SK-N-DZ (cell line): ENCODE measurements at regions not wholly inside any gene's neighbourhood (a gene's known extent, or its start where the extent isn't known, plus 50 kb on each side); places are given as distances from the start of the nearest gene placed in this dataset.
A peak's percentile ranks its signal among the peaks of the same experiment; 100 is the strongest.
"Not testable (repeated sequence)": the region's sequence is repeated elsewhere in the genome, so short reads cannot be mapped to it uniquely, and the experiment has no call there.

Experiments used
- DNase-seq: peaks from one replicate; pipeline ENCODE4 v3.0.0-alpha.2; 2015; ENCODE audit warnings: low spot score

DNA sequence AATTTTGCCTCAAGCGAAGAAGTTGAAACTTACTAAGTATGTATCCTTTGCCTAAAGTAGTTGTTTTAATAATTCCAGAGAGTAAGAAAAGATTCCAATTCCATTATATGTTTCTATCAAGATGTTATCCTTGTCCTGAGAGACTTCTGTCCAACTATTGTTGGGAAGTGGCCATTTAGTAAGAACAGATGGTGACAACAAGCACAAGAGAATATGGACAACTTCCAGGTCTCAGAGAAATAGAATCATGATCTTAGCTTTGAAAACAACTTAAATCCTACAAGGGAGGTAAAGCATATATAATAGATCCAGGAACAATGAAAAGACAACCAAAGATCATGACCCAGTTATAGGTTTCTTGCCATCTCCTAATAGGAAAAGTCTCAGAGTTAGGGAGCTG is 486.6 kb upstream of the PCDH10 start:
- no peak for DNase-seq

DNA sequence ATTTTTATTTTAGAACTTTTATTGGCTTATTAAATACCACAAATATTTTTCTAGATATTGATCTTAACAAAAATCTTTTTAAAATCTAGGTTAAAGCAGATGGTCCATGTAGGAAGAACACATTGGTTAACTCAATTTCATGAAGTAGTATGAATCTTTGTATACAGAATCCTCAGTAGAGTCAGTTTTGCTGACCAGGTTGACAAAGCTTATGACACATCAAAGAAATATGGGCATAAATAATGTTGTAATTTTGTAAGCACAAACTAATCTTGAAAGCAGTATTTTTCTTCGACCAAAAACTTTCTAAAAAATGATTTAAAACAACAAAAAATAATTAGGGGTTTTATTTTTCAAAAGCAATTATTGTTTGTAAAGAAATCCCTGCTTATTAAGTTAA is 479.3 kb upstream of the PCDH10 start:
- DNase-seq: no peak

DNA sequence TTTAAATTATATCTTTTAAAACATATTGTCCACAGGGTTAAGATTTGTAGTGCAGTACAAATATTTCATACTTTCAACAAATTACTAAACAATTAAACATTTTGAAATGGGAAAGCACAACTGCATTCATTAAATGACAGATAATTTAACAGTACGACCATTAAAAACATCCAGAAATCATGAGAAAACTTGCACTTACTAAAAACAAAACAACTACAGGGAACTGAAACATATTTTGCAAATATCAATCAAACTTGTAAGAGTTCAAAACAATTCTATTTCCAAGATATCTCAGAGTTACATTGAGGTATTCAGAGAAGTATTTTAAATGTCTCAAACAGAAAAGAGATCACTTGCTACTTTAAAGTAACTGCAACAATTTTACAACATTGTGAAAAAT is 478.5 kb upstream of the PCDH10 start:
- no peak for DNase-seq

DNA sequence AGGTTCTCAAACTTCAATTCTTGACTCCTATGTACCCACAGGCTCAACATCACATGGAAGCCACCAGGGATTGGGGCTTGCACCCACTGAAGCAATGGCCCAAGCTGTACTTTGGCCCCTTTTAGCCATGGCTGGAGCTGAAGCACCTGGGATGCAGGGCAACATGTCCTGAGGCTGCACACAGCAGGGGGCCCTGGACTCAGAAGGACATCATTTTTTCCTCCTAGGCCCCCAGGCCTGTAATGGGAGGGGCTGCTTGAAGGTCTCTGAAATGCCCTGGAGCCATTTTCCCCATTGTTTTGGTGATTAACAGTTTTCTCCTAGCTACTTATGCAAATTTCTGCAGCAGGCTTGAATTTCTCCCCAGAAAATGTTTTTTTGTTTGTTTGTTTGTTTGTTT is 465.1 kb upstream of the PCDH10 start:
- DNase-seq: no peak

DNA sequence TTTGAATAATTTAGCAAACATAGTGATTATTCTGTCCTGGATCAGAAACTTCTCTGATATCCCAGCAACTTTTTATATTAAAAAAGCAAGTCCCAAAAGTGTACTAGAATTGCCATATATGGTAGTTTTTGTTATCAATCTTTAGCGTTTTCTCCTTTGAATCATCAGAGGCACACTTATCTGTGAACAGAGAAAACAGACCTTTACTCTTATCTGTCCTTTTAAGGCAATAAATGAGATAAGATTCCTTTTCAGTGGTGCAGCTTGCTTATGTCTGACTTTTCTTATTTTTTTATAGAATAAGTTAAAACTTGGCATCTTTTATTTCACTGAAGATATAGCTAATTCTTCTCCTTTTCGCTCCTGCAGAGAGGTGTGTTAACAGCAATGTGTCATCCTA is 458.1 kb upstream of the PCDH10 start:
- peak; percentile 49 for DNase-seq

DNA sequence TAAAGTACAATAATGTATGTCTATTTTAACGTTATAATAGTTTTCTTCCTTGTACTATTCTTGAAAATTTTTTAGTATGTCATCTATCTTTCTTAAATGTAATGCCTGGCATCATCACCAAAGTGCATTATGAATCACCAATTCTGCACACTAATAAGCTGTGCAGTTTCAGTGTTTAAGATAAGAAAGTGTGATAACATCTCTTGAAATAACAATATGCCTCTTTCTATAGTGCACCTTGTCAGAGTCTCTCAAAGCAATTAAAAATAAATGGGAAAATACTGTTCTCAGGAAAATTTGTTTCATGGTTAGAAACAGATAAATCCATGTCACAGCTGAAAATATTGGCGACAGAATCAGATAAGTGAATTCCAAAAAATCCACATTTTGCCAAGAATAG is 457.4 kb upstream of the PCDH10 start:
- peak; percentile 76 for DNase-seq

DNA sequence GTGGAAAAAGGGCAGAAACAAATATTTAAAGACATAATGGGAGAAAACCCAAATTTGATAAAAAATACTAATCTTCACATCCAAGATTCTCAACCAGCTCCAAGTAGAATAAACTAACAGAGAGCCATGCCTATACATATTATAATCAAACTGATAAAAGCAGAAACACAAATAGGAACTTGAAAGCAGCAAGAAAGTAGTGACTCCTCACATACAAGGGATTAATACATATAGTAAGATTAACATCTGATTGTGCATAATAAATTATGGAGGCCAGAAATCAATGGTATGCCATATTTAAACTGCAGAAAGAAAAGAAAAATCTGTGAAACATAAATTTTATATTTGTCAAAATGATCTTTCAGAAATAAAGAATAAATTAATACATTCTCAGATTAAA is 454.3 kb upstream of the PCDH10 start:
- DNase-seq: no peak

DNA sequence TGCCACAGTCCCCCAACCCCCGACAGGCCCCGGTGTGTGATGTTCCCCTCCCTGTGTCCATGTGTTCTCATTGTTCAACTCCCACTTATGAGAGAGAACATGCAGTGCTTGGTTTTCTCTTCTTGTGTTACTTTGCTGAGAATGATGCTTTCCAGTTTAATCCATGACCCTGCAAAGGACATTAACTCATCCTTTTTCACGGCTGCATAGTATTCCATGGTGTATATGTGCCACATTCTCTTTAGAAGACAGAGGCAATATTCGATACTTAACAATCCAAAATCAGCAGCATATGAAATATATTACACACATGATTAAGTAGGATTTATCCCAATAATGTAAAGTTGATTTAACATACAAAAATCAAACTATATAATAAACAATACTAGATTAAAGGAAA is 451.6 kb upstream of the PCDH10 start:
- not testable (repeated sequence) for DNase-seq

DNA sequence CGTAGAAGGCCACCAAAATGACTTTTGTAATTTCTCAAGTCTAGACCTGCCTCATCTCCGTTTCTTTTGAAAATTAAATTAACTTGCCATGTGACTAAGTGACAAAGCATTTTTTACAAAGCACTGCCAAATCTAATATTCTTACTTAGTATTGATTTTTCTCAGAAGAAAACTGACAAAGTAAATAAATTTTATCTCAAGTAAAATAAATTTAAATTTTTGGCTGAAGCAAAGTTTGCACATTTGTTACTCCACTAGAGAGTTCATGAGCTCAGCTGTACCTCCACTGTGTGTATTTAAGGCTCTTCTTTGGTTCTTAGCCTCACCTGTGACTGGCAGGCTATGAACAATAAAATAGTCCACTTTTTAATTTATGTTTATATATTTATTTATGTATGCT is 441.1 kb upstream of the PCDH10 start:
- no peak for DNase-seq

DNA sequence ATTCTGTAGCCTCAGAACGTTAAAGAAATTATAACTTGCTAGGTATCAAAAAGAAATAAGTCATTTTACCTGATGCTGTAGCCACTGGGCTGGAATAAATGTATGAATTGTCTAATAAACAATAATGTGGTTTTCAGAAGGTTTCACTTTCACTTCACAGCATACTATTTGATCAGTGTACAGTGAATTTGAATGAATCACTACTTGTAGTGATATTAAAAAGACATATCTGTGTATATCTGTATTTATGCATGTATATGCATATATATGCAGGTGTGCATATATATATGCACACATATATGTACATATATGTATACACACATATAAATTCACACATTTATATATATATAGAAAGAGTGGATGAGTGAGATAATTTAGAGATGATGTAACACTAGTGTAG is 440.0 kb upstream of the PCDH10 start:
- DNase-seq: no peak

DNA sequence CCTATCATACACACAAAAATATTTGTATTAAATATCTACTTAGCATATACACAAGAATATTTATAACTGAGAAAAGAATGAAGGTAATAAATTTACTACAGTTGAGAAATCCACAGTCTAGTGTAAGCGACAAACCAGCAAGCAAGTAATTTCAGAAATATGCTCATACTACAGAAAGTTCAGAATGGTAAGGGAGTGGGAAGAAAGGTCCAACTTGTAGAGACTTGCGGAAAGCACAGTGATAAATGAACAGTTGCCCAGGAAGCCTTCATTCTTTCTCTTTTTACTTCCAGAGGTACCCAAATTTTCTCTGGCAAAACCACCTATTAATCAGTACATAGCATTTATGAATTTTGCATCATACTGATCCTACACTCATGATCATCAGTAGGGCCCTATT is 438.1 kb upstream of the PCDH10 start:
- DNase-seq: no peak

DNA sequence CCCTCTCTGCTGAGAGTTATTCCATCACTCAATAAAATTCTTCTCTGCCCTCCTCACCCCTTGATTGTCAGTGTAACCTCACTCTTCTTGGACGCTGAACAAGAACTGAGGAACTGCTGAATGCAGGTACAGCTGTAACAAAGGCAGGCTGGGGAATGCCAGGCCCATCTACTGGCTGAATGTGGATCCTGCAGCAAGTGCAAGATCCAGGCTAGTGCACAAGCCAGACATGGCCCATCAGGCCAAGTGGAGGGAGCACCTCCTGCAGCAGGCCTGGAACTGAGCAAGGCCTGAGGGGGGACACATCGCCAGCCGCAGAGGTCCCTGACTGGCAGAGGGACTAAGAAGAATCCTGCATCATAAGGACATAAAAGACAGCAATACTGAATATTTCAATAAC is 411.8 kb upstream of the PCDH10 start:
- no peak for DNase-seq

DNA sequence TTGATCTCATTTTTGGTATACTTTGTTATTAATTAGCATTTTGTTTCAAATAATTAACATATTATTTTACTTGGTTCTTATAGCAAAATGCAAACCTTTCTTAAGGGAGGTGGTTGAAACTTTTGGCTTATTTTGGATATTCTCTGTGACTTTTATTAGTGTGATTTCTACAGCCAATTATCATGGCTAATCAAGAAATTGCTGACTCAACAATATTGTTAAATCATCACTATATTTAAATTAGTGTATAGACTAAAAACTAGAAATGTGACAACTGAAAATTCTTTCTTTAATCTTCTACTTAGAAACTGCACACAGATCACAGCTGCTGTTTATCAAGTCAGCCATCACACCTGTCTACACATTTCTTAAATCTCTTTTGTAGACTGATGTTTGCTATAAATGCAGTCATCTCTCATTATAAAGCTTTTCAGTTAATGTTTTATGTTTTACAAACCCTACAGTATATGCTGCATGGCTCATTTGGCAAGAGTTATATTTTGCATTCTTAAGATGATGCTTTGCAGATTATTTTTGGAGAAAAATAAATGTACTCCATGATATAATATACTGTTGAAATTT is 389.8 kb upstream of the PCDH10 start:
- no peak for DNase-seq

DNA sequence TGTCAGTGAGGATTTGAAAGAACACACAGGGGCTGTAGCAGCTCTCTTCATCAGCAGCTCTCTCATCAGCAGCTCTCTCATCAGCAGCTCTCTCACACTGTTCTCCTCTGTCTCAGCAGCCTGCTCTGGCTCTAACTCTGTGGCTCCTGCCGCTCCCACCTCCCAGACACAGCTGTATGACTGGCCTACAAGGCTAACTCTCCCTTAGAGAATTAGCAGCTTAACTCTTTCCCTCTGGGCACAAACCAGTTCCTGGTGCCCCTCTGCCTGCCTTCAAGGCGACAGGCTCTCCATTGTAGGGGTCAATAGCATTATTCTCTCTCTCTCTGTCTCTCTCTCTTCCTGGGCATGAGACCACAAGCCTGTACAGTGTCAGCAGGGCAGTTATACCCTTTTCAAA is 385.6 kb upstream of the PCDH10 start:
- no peak for DNase-seq

DNA sequence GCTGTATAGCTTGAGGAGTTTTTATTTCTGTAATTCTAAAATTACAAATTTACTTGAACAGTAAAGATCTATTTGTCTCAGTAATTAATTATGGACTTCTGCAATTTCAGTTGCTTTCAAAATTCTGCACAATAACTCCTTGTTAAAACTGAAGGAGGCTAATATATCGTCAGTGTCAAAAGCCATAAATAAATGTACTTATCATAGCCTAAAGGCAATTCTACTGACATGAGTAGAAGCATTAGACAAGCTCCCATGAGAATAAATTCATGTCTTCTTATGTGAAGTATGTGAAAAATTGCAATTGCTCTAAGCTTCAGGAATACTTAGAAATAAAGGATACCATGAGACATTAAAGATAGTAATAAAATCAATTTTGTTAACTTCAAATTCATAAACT is 381.2 kb upstream of the PCDH10 start:
- DNase-seq: no peak

DNA sequence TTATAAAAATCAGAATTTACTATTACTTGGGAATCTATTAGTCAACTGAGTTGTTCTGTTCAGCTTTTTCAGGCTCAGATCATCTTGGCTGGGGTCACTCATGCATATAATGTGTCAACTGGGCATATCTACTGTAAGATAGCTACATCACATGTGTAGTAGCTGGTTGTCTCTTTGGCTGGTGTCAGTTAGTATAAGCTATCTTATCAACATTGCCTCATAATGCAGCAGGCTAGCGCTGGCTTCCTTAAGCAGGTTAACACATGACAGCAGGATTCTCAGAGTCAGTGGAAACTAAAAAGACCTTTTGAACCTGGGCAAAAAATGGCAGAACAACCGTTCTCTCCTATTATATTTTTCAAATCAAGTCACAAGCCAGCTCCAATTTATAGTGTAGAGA is 378.3 kb upstream of the PCDH10 start:
- peak; percentile 28 for DNase-seq

DNA sequence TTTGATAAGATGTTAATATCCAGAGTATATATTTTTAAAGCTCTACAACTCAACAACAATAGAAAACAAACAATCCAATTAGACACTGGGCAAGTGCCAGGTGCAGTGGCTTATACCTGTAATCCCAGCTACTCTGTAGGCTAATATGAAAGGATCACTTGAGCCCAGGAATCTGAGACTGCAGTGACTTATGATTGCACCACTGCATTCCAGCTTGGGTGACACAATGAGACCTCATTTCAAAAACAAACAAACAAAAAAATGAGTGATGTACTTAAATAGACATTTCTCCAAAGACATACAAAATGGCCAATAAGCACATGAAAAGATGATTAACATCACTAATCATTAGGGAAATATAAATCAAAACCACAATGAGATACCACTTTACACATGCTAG is 356.8 kb upstream of the PCDH10 start:
- no peak for DNase-seq

DNA sequence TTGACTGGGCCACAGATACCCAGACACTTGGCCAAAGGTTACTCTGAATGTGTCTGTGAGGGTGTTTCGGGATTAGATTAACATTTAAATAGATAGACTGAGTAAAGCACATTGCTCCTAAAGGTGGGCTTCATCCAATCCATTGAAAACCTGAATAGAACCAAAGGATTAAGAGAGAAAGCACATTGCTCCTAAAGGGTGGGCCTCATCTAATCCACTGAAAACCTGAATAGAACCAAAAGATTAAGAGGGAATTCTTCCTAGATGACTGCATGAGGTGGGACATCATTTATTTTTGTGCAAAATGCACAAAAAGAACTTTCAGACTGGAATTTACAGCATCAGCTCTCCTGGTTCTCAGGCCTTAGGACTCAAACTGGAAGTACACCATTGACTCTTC is 351.2 kb upstream of the PCDH10 start:
- DNase-seq: no peak

DNA sequence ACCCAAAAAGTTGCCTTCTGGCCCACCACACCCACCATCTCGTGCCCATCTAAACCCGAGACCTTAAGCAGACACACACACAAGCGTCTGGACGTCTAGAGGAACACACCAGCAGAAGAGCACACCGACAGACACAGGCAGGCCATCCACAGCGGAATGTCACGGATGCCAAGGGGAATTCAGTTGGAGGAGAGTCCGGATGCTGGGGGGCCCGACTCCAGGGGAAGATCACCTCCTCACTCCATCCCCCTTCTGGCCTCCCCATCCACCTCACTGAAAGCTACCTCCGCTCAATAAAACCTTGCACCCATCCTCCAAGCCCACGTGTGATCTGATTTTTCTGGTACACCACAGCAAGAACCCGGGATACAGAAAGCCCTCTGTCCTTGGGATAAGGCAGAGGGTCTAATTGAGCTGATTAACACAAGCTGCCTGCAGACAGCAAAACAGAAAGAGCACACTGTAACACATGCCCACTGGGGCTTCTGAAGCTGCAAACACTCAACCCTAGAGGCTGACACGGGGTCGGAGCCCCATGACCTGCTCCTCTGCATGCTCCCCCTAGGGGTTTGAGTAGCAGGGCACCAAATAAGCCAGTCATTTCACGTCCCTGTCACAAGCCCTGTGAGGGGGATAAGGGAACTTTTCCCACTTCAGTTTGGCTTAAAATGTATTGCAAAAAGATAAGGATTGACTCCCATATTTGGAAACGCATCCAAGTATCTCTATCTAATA is 339.6 kb upstream of the PCDH10 start:
- DNase-seq: peak; percentile 48

DNA sequence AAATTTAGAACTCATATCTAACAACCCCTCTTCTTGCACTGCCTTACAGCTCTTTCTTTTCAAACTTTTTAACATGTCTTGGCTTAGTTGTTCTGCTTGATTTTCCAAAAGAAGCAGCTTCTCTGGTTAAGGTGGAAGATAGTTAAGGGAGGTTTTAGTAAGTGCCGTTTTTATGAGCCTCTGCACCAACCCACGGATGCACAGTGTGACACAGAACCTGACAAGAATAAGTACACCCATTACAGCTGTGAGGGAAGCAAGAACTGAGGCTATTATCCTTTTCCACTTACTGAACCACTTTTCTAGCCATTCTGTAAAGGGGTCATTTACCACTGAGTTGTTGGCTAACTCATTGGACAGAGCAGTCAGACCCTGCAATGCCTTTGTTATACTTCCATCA is 336.0 kb upstream of the PCDH10 start:
- not testable (repeated sequence) for DNase-seq

DNA sequence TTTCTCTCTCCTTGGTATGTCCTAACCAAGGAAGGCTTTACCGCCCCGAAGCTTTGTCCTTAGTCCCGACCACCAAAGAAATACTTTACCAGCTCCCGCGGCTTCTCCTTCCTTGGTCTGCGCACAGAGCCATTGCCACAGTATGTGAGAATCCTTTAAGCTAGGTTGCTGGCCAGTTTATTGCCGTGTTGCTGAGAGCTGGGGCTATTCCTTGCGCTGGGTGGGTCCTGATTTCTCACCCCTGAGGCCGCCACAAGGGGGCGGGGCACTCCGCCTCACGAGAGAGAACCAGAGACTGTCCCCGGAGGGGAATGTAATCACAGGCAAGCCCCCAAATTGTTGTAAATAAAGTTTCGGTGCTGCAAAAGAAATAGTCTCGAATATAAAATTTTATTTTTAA is 331.0 kb upstream of the PCDH10 start:
- DNase-seq: no peak

DNA sequence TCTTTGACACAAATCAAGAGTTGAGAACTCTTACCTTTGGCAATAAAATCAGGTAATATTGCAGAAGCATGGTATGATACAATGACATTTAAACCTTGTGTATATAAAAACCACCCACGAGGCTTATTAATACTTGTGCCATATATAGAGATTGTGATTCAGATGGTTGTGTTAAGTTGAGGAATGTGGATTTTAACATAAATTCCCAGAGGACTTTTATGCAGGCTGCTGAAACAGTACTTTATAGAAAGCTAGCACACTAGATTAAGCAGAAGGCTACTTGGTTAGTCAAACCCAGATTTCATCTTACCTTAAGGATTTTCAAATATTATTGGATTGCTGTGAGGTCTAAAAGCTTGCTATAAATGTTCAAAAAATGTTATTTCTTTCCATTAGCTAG is 325.7 kb upstream of the PCDH10 start:
- DNase-seq: no peak

DNA sequence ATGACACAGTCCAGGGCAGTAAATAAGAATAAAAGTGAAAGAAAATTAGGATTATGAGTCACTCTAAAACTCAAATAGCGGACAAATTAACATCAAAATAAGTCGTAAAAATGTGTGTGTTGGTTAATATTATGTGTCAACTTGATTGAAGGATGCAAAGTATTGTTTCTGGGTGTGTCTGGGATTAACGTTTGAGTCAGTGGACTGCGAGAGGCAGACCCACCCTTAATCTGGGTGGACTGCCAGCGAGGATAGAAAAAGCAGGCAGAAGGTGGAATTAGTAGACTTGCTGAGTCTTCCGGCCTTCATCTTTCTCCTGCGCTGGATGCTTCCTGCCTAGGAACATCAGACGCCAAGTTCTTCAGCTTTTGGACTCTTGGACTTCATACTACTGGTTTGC is 324.3 kb upstream of the PCDH10 start:
- no peak for DNase-seq

DNA sequence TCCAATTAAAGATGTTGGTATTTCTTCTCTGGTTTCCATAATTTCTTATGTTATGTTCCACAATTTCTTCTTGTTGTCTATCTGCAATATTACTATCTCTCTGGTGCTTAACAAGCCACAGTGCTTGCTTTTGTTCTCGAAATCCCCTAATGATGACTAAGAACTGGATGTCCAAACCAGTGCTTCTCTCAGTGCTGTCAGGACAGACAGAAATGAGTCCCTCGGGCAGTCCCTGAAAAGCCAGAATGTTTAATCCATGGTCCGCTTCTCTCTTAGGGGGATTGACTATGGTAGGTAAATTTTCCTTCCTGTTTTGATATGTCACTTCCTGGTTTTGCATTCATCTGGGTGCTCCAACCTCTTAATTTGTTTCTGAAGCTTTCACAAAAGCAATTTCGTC is 321.6 kb upstream of the PCDH10 start:
- no peak for DNase-seq
